CD4-positive, alpha-beta T cell (primary cell): ENCODE measurements at regions not wholly inside any gene's neighbourhood (a gene's known extent, or its start where the extent isn't known, plus 50 kb on each side); places are given as distances from the start of the nearest gene placed in this dataset.

Experiments used
- ATAC-seq: fragments of 200-7000 bp; cut with Tn5 transposase; one replicate; pipeline ENCODE4 v1.10.0; 2022; ENCODE audit warnings: mild to moderate bottlenecking; ENCODE audit not compliant: poor library complexity
- CTCF ChIA-PET: fragments of 350-600 bp; sonication (Branson Sonifier 250); formaldehyde crosslinking; loops from one replicate; lab custom pipeline; 2021; ENCODE audit warnings: antibody characterized with exemption, inconsistent platforms; lab: Charles Lee
- POLR2A ChIA-PET: fragments of 350-600 bp; sonication (Branson Sonifier 250); formaldehyde crosslinking; loops from one replicate; lab custom pipeline; 2021; ENCODE audit warnings: antibody characterized with exemption, inconsistent platforms; lab: Charles Lee
- DNase-seq, 14 experiments: peaks; one replicate each; pipeline ENCODE4 v3.0.0-alpha.2; 2013 to 2020; ENCODE audit warnings: mixed read lengths in 2 of 14
- H3K27ac ChIP-seq, 2 donors: one replicate each; pipeline versions ENCODE4 v1.5.1 to v1.7.0; 2013; ENCODE audit warnings: low read length in 2 of 2, low read depth in 1 of 2, mild to moderate bottlenecking in 1 of 2
- H3K27me3 ChIP-seq, 2 experiments: 1 replicate in 1 of 2; 2 replicates in 1 of 2; pipeline versions ENCODE4 v1.6.1 to v1.7.0; 2013; ENCODE audit warnings: low read length in 2 of 2, control low read depth in 1 of 2, mild to moderate bottlenecking in 1 of 2, moderate library complexity in 1 of 2; ENCODE audit not compliant: insufficient read depth in 2 of 2, control insufficient read depth in 1 of 2
- H3K36me3 ChIP-seq: one replicate; pipeline ENCODE4 v1.6.1; 2013; ENCODE audit warnings: low read length, control low read depth; ENCODE audit not compliant: insufficient read depth
- H3K4me1 ChIP-seq: one replicate; pipeline ENCODE4 v1.6.1; 2013; ENCODE audit warnings: low read length, control low read depth; ENCODE audit not compliant: insufficient read depth
- H3K4me3 ChIP-seq: one replicate; pipeline ENCODE4 v1.5.1; 2013; ENCODE audit warnings: mild to moderate bottlenecking, low read length, moderate library complexity
- H3K9me3 ChIP-seq, 2 experiments: 1 replicate in 1 of 2; 2 replicates in 1 of 2; pipeline versions ENCODE4 v1.6.1 to v1.7.0; 2013; ENCODE audit warnings: low read length in 2 of 2, mild to moderate bottlenecking in 2 of 2, control low read depth in 1 of 2, moderate library complexity in 1 of 2; ENCODE audit not compliant: control insufficient read depth in 1 of 2, insufficient read depth in 1 of 2
- H3K27ac Mint-ChIP-seq: one replicate; pipeline ENCODE4 v1.8.0; 2020; ENCODE audit warnings: mixed read lengths
- H3K27me3 Mint-ChIP-seq: one replicate; pipeline ENCODE4 v1.8.0; 2021; ENCODE audit warnings: mixed read lengths
- H3K36me3 Mint-ChIP-seq: one replicate; pipeline ENCODE4 v1.8.0; 2021; ENCODE audit warnings: low read depth, mixed read lengths
- H3K4me1 Mint-ChIP-seq: one replicate; pipeline ENCODE4 v1.8.0; 2021; ENCODE audit warnings: low read depth, mixed read lengths
- H3K4me3 Mint-ChIP-seq: one replicate; pipeline ENCODE4 v1.8.0; 2020; ENCODE audit warnings: mild to moderate bottlenecking, mixed read lengths
- H3K9me3 Mint-ChIP-seq: one replicate; pipeline ENCODE4 v1.8.0; 2020; ENCODE audit warnings: mixed read lengths
- intact Hi-C, 2 experiments: fragments of 100-400 bp; cut with DNase I in 1 of 2; cut with micrococcal nuclease in 1 of 2; formaldehyde crosslinking; loops; one replicate each; pipeline versions ENCODE4 v1.15.1 to v1.9.0; 2023 to 2025; cut with DNase I, micrococcal nuclease
- TF ChIP-seq, protein P1 (sequence below): fragments of 200-600 bp; IDR thresholded peaks from one replicate; pipeline ENCODE4 v1.8.0; 2022; ENCODE audit warnings: antibody characterized with exemption, mild to moderate bottlenecking

- Histone ChIP-seq H3K4me3 (no peak overlapping the region), H3K27me3 (no peaks in the 10 kb centered on the region), H3K4me1 (no peaks in the 10 kb centered on the region), H3K27ac (no peak overlapping the region), H3K36me3 (no peaks in the 10 kb centered on the region), H3K9me3 (peaks cover 0 to 5% of the 10 kb centered on the region in 2 experiments)
- H3K9me3 Mint-ChIP-seq, result no peaks in the 10 kb centered on the region
- no peak overlapping the region for H3K4me3 Mint-ChIP-seq
- intact Hi-C loops, result no loop called here
- ChIA-PET POLR2A (no interaction called here), CTCF (no interaction called here)
- TF ChIP-seq, protein P1, sequence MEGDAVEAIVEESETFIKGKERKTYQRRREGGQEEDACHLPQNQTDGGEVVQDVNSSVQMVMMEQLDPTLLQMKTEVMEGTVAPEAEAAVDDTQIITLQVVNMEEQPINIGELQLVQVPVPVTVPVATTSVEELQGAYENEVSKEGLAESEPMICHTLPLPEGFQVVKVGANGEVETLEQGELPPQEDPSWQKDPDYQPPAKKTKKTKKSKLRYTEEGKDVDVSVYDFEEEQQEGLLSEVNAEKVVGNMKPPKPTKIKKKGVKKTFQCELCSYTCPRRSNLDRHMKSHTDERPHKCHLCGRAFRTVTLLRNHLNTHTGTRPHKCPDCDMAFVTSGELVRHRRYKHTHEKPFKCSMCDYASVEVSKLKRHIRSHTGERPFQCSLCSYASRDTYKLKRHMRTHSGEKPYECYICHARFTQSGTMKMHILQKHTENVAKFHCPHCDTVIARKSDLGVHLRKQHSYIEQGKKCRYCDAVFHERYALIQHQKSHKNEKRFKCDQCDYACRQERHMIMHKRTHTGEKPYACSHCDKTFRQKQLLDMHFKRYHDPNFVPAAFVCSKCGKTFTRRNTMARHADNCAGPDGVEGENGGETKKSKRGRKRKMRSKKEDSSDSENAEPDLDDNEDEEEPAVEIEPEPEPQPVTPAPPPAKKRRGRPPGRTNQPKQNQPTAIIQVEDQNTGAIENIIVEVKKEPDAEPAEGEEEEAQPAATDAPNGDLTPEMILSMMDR, result no peak
- H3K36me3 Mint-ChIP-seq, result no peaks in the 10 kb centered on the region
- no peaks in the 10 kb centered on the region for H3K27me3 Mint-ChIP-seq
- H3K4me1 Mint-ChIP-seq, result no peaks in the 10 kb centered on the region
- no peak for DNase-seq
- no peak overlapping the region for H3K27ac Mint-ChIP-seq
- ATAC-seq, result no peak
Measured at GRCh38 chr2:21269382-21269781, 145.6 kb downstream of the TDRD15 start.

- Histone ChIP-seq H3K4me3 (no peak overlapping the region), H3K9me3 (peaks cover 0 to 5% of the 10 kb centered on the region in 2 experiments), H3K36me3 (no peaks in the 10 kb centered on the region), H3K27ac (no peak overlapping the region), H3K4me1 (no peaks in the 10 kb centered on the region), H3K27me3 (no peaks in the 10 kb centered on the region)
- Mint-ChIP-seq H3K27me3 (no peaks in the 10 kb centered on the region), H3K4me3 (no peak overlapping the region), H3K27ac (no peak overlapping the region), H3K36me3 (no peaks in the 10 kb centered on the region), H3K4me1 (no peaks in the 10 kb centered on the region), H3K9me3 (no peaks in the 10 kb centered on the region)
- no peak for DNase-seq
- ATAC-seq, result no peak
- ChIA-PET CTCF (no interaction called here), POLR2A (no interaction called here)
- intact Hi-C loops, result no loop called here
- TF ChIP-seq, protein P1, result no peak
Measured at GRCh38 chr2:21270083-21270491, 146.3 kb downstream of the TDRD15 start.

DNA sequence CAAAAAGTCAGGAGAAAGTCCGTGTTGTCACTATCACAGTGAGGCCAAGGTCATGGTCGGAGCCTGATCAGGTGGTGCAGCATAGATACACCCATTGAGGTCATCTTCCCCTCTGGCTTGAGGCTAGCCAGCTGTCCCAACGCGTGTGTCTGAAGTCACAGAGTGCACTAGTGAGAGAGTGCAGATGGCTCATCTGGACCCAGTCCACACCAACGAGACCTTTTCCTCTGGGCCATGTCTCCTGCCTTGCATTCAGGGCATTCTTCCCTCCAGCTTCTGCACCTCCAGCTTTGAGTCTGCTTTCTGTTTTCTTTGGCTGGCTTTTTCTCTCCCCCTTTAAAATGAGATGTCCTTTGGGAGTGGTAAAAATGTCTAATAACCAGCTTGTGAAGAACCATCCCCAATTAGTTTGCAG, 146.9 kb downstream of the TDRD15 start:
- ChIA-PET CTCF (no interaction called here), POLR2A (no interaction called here)

More for the DNA sequence above, 146.9 kb downstream of the TDRD15 start:
- ATAC-seq (no peak), DNase-seq (no peak)
- H3K4me1 Mint-ChIP-seq, result no peaks in the 10 kb centered on the region
- Histone ChIP-seq H3K4me1 (no peaks in the 10 kb centered on the region), H3K36me3 (no peaks in the 10 kb centered on the region), H3K4me3 (no peak overlapping the region), H3K27me3 (no peaks in the 10 kb centered on the region), H3K9me3 (peaks cover 0 to 5% of the 10 kb centered on the region in 2 experiments), H3K27ac (no peak overlapping the region)
- no peak overlapping the region for H3K27ac Mint-ChIP-seq
- no peaks in the 10 kb centered on the region for H3K36me3 Mint-ChIP-seq
- H3K9me3 Mint-ChIP-seq, result no peaks in the 10 kb centered on the region
- no peak overlapping the region for H3K4me3 Mint-ChIP-seq
- TF ChIP-seq, protein P1, result no peak
- no peaks in the 10 kb centered on the region for H3K27me3 Mint-ChIP-seq
- intact Hi-C loops, result no loop called here
